KG1 (cell line): ENCODE measurements at regions not wholly inside any gene's neighbourhood (a gene's known extent, or its start where the extent isn't known, plus 50 kb on each side); places are given as distances from the start of the nearest gene placed in this dataset.

Experiments
- DNase-seq: peaks from one replicate; lab custom pipeline; 2025; lab: John Stamatoyannopoulos, UW

- no peak for DNase-seq
Observed at GRCh38 chr1:219273088-219273686, 99.5 kb downstream of the LYPLAL1 start.

- DNase-seq, result no peak
Observed at GRCh38 chr1:219271818-219272535, 98.3 kb downstream of the LYPLAL1 start.

DNA sequence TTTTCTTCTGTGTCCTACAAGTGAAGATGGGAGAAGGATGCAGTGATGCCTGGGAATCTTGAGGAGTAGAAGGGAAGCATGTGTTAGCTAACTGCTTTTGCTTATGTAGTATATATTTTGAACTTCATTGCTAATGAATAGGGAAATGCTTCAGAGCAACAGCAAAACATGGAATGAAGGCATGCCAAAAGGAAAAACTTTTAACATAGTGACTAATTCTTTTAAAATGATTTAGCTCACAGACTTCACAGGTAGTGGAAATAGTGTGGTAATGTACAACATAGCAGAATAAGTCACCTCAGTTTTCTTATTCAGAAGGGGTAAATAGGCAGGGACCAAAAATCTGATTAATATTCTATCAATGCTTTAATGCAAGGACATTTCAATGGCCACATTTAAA is 95.5 kb downstream of the LYPLAL1 start:
- DNase-seq, result no peak

DNA sequence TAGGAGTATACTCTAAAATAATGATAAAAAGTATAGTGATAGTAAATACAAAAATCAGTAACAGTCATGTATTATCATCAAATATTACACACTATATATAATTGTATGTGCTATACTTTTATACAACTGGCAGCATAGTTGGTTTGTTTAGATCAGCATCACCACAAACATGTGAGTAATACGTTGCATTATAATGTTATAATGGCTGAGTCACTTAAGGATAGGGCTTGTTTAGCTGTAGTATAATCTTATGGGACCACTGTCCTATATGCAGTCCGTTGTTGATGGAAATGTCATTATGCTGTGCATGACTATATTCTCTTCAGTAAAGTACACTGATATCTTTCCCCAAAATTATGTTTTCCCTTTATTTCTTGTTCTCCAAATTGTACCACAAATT is 92.8 kb downstream of the LYPLAL1 start:
- DNase-seq, result no peak

DNA sequence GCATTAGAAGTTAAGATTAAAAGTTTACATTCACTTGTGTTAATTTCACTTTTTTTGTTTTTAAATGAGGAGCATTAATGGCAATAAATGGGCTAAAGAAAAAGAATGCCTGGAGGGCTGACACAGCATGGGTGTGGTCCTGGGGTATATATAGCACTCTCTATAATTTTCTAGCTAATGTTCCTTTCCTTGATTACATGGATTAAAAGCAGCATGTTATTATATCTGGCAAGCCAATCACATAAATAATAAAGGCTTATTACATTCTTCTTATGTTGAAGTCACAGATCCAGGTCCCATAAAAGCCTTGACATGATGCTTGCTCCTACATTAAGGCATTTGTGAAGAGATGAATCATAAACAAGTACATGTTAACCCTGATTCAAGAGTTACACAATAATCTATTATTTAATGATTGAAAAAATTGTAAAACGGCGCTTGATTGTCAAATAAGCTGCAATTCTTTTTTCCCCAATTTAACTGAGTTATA is 91.4 kb downstream of the LYPLAL1 start:
- DNase-seq, result no peak

- DNase-seq, result no peak
Observed at GRCh38 chr1:219264561-219264960, 90.9 kb downstream of the LYPLAL1 start.
